Caco-2 (cell line): ENCODE measurements at regions not wholly inside any gene's neighbourhood (a gene's known extent, or its start where the extent isn't known, plus 50 kb on each side); places are given as distances from the start of the nearest gene placed in this dataset.

Experiments
- BruUV-seq: library from RNA; stranded (reverse); fragments of 400-500 nt; replicated peaks from 2 replicates; lab custom pipeline; 2021; lab: Mats Ljungman, UMichigan
- CTCF ChIA-PET: fragments of 300-600 bp; sonication (Branson Sonifier 250); formaldehyde crosslinking; loops from one replicate; lab custom pipeline; 2022; ENCODE audit warnings: antibody characterized with exemption; lab: Charles Lee
- POLR2A ChIA-PET: fragments of 300-600 bp; sonication (Branson Sonifier 250); formaldehyde crosslinking; loops from one replicate; lab custom pipeline; 2022; ENCODE audit warnings: antibody characterized with exemption; lab: Charles Lee
- DNase-seq, 2 experiments: peaks; one replicate each; pipeline versions ENCODE4 v3.0.0 to v3.0.0-alpha.2; 2020 to 2022
- H3K27me3 ChIP-seq: replicated peaks from 2 replicates; pipeline ENCODE4 v1.6.0; 2011; ENCODE audit warnings: low read length; ENCODE audit not compliant: control insufficient read depth, insufficient read depth
- H3K36me3 ChIP-seq: 2 replicates; pipeline ENCODE4 v1.5.1; 2011; ENCODE audit warnings: low read length; ENCODE audit not compliant: control insufficient read depth, insufficient read depth
- H3K4me1 ChIP-seq: fragments of 250-450 bp; sonication (Bioruptor Pico); 2 replicates; pipeline ENCODE4 v1.5.1; 2020; ENCODE audit warnings: mild to moderate bottlenecking
- H3K4me3 ChIP-seq: 2 replicates; pipeline ENCODE4 v1.5.1; 2011; ENCODE audit warnings: low read depth, mild to moderate bottlenecking, control low read depth, low read length
- H3K9me3 ChIP-seq: fragments of 250-450 bp; sonication (Bioruptor Pico); 2 replicates; pipeline ENCODE4 v1.5.1; 2020; ENCODE audit warnings: mild to moderate bottlenecking, moderate library complexity
- H3K27ac Mint-ChIP-seq: one replicate; pipeline ENCODE4 v1.8.0; 2022; ENCODE audit warnings: mixed read lengths; ENCODE audit not compliant: unreplicated experiment
- H3K27me3 Mint-ChIP-seq: one replicate; pipeline ENCODE4 v1.8.0; 2022; ENCODE audit warnings: mixed read lengths; ENCODE audit not compliant: insufficient read depth, unreplicated experiment
- H3K36me3 Mint-ChIP-seq: one replicate; pipeline ENCODE4 v1.8.0; 2022; ENCODE audit warnings: mild to moderate bottlenecking, mixed read lengths; ENCODE audit not compliant: insufficient read depth, unreplicated experiment
- H3K4me1 Mint-ChIP-seq: one replicate; pipeline ENCODE4 v1.8.0; 2022; ENCODE audit warnings: low read depth, mixed read lengths; ENCODE audit not compliant: unreplicated experiment
- H3K4me3 Mint-ChIP-seq: one replicate; pipeline ENCODE4 v1.8.0; 2022; ENCODE audit warnings: mild to moderate bottlenecking, moderate library complexity, mixed read lengths; ENCODE audit not compliant: unreplicated experiment
- H3K9me3 Mint-ChIP-seq: one replicate; pipeline ENCODE4 v1.8.0; 2022; ENCODE audit warnings: mixed read lengths; ENCODE audit not compliant: unreplicated experiment
- CTCF ChIP-seq, 2 experiments: fragments of 200-600 bp in 1 of 2; IDR thresholded peaks; 1 replicate in 1 of 2; 2 replicates in 1 of 2; pipeline versions ENCODE4 v1.5.1 to v1.8.0; 2011 to 2022; ENCODE audit warnings: antibody characterized with exemption in 1 of 2, control low read depth in 1 of 2, inconsistent platforms in 1 of 2, low read depth in 1 of 2, low read length in 1 of 2, mild to moderate bottlenecking in 1 of 2, moderate library complexity in 1 of 2; ENCODE audit not compliant: insufficient read depth in 1 of 2, severe bottlenecking in 1 of 2, unreplicated experiment in 1 of 2
- intact Hi-C: fragments of 100-400 bp; cut with micrococcal nuclease; formaldehyde crosslinking; loops from one replicate; pipeline ENCODE4 v1.10.0; 2022; ENCODE audit not compliant: unreplicated experiment

- no peak overlapping the region for H3K4me3 ChIP-seq
- Mint-ChIP-seq H3K4me3 (peak overlapping the region; percentile 32), H3K27ac (peak overlapping the region; percentile 80), H3K36me3 (no peaks in the 10 kb centered on the region), H3K9me3 (no peaks in the 10 kb centered on the region), H3K27me3 (no peaks in the 10 kb centered on the region), H3K4me1 (peaks cover 36% of the 10 kb centered on the region)
- ChIA-PET CTCF (no interaction called here), POLR2A (no interaction called here)
- TF ChIP-seq CTCF (IDR thresholded peaks at IDR 0.05; ENCODE audit: insufficient read depth in 1 of 2, low read depth in 1 of 2, low read length in 1 of 2, severe bottlenecking in 1 of 2, unreplicated experiment in 1 of 2) = no peak
- H3K36me3 ChIP-seq = no peaks in the 10 kb centered on the region
- BruUV-seq = no TSS peak
- DNase-seq = peak in 1 of 2 experiments; percentile 14
- peaks cover 41% of the 10 kb centered on the region for H3K4me1 ChIP-seq
- no peaks in the 10 kb centered on the region for H3K9me3 ChIP-seq
- H3K27me3 ChIP-seq = no peaks in the 10 kb centered on the region
- intact Hi-C loops = no loop called here
These were observed 80.5 kb upstream of the ITPRID2 start for GRCh38 chr2:181810823-181811695.

GRCh38 chr2:181812106-181812743 lies 79.3 kb upstream of the ITPRID2 start:
- ChIA-PET CTCF (interaction anchor here (0.7 kb wide), 1 partner anchor 437 kb away, joined by 3 read pairs; no protein-coding TSS in a partner anchor), POLR2A (no interaction called here)
- Mint-ChIP-seq H3K4me3 (no peak overlapping the region), H3K9me3 (no peaks in the 10 kb centered on the region), H3K27ac (no peak overlapping the region), H3K4me1 (peaks cover 36% of the 10 kb centered on the region), H3K36me3 (no peaks in the 10 kb centered on the region), H3K27me3 (no peaks in the 10 kb centered on the region)
- Histone ChIP-seq H3K4me3 (no peak overlapping the region), H3K4me1 (peaks cover 41% of the 10 kb centered on the region), H3K9me3 (no peaks in the 10 kb centered on the region), H3K27me3 (no peaks in the 10 kb centered on the region), H3K36me3 (no peaks in the 10 kb centered on the region)
- no TSS peak for BruUV-seq
- TF ChIP-seq CTCF (IDR thresholded peaks at IDR 0.05; ENCODE audit: insufficient read depth in 1 of 2, low read depth in 1 of 2, low read length in 1 of 2, severe bottlenecking in 1 of 2, unreplicated experiment in 1 of 2) = no peak
- no peak for DNase-seq
- intact Hi-C loops = no loop called here

GRCh38 chr2:181814057-181814491 lies 77.5 kb upstream of the ITPRID2 start:
- DNase-seq = no peak
- Mint-ChIP-seq H3K27ac (no peak overlapping the region), H3K4me1 (peaks cover 32% of the 10 kb centered on the region), H3K27me3 (no peaks in the 10 kb centered on the region), H3K36me3 (no peaks in the 10 kb centered on the region), H3K4me3 (no peak overlapping the region), H3K9me3 (no peaks in the 10 kb centered on the region)
- Histone ChIP-seq H3K36me3 (no peaks in the 10 kb centered on the region), H3K4me1 (peaks cover 40% of the 10 kb centered on the region), H3K4me3 (no peak overlapping the region), H3K27me3 (no peaks in the 10 kb centered on the region), H3K9me3 (no peaks in the 10 kb centered on the region)
- POLR2A ChIA-PET = no interaction called here
- CTCF ChIA-PET = no interaction called here
- no peak for TF ChIP-seq CTCF (IDR thresholded peaks at IDR 0.05; ENCODE audit: insufficient read depth in 1 of 2, low read depth in 1 of 2, low read length in 1 of 2, severe bottlenecking in 1 of 2, unreplicated experiment in 1 of 2)
- intact Hi-C loops = no loop called here
- no TSS peak for BruUV-seq
